PC-3 (cell line): ENCODE measurements at regions not wholly inside any gene's neighbourhood (a gene's known extent, or its start where the extent isn't known, plus 50 kb on each side); places are given as distances from the start of the nearest gene placed in this dataset.

Experiments
- EZH2 ChIP-seq: fragments of 300-600 bp; sonication (generic); IDR thresholded peaks from one replicate; pipeline ENCODE4 v1.6.1; 2017; ENCODE audit warnings: antibody characterized with exemption, mild to moderate bottlenecking, low read length; ENCODE audit not compliant: unreplicated experiment
- EZH2phosphoT487 ChIP-seq: fragments of 300-600 bp; sonication (generic); IDR thresholded peaks from 2 replicates; pipeline ENCODE4 v1.6.1; 2018; ENCODE audit warnings: mild to moderate bottlenecking, antibody characterized with exemption, low read length, borderline replicate concordance

DNA sequence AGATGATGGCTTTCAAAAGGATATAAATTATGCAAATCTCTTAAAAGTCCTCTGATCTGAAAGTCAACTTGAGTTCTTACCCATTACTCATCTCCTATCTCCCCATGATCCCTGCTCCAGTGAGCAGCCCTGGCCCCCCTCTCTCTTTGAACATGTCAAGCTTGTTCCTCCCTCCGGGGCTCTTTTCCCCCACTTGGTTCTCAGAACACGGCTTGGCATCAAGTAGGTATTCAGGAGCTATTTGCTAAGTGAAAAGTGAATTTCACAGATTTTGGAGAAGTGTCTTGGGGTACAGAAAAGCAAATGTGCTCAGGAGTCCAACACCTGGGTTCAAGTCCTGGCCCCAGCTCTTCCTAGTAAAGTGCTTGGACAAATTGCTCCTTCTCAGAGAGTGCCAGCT lies 98.3 kb upstream of the CTBP2 start:
- TF ChIP-seq EZH2 (no peak), EZH2phosphoT487 (no peak)
